SK-N-SH (cell line): ENCODE measurements at regions not wholly inside any gene's neighbourhood (a gene's known extent, or its start where the extent isn't known, plus 50 kb on each side); places are given as distances from the start of the nearest gene placed in this dataset.

ENCODE experiments used
- EP300 ChIP-seq, 2 experiments: IDR thresholded peaks; 2 replicates each; pipeline versions ENCODE4 v1.4.0 to v1.6.1; 2012; ENCODE audit warnings: borderline replicate concordance in 1 of 2, low read depth in 1 of 2, low read length in 1 of 2
- FOSL2 ChIP-seq: IDR thresholded peaks from 2 replicates; pipeline ENCODE4 v1.4.0; 2012; ENCODE audit warnings: low read depth, mild to moderate bottlenecking, moderate library complexity, borderline replicate concordance
- FOXJ3 ChIP-seq: sonication (generic); formaldehyde crosslinking; IDR thresholded peaks from 2 replicates; pipeline ENCODE4 v1.5.1; 2020; ENCODE audit warnings: mild to moderate bottlenecking, missing genetic modification reagents
- GABPA ChIP-seq: IDR thresholded peaks from 2 replicates; pipeline ENCODE4 v1.4.0; 2012; ENCODE audit warnings: low read depth, mild to moderate bottlenecking
- JUND ChIP-seq: IDR thresholded peaks from 2 replicates; pipeline ENCODE4 v1.4.0; 2012
- TF ChIP-seq, protein P1 (sequence below): fragments of 200-600 bp; sonication (generic); IDR thresholded peaks from 2 replicates; pipeline ENCODE4 v1.6.1; 2017; ENCODE audit warnings: antibody characterized with exemption, mild to moderate bottlenecking, moderate library complexity
- TF ChIP-seq, protein P2 (sequence below): IDR thresholded peaks from 2 replicates; pipeline ENCODE4 v1.6.1; 2012; ENCODE audit warnings: mild to moderate bottlenecking, low read depth, low read length, moderate library complexity

DNA sequence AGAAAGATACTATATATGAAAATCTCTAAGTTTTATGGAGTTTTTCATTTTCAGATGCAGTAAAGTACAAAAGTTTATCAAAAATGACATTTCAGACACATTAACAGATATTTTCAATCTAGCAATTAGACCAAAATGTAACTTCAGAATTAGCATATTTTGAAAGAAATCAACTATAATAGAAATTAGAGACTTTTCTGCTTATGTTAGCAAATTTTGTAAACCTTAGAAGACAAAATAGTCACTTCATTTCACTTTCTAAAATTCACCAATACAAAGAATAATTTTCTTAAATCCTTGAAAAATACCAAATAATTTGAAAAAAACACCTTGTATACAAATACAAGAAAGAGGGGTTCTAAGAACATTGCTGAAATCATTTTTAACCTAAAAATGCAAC, 135.8 kb upstream of the FIBIN start:
- TF ChIP-seq, protein P1, sequence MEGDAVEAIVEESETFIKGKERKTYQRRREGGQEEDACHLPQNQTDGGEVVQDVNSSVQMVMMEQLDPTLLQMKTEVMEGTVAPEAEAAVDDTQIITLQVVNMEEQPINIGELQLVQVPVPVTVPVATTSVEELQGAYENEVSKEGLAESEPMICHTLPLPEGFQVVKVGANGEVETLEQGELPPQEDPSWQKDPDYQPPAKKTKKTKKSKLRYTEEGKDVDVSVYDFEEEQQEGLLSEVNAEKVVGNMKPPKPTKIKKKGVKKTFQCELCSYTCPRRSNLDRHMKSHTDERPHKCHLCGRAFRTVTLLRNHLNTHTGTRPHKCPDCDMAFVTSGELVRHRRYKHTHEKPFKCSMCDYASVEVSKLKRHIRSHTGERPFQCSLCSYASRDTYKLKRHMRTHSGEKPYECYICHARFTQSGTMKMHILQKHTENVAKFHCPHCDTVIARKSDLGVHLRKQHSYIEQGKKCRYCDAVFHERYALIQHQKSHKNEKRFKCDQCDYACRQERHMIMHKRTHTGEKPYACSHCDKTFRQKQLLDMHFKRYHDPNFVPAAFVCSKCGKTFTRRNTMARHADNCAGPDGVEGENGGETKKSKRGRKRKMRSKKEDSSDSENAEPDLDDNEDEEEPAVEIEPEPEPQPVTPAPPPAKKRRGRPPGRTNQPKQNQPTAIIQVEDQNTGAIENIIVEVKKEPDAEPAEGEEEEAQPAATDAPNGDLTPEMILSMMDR, result no peak
- TF ChIP-seq EP300 (IDR thresholded peaks at IDR 0.05; ENCODE audit: borderline replicate concordance in 1 of 2, low read depth in 1 of 2, low read length in 1 of 2) (no peak), GABPA (no peak), FOXJ3 (no peak), JUND (no peak), FOSL2 (no peak)
- TF ChIP-seq, protein P2, sequence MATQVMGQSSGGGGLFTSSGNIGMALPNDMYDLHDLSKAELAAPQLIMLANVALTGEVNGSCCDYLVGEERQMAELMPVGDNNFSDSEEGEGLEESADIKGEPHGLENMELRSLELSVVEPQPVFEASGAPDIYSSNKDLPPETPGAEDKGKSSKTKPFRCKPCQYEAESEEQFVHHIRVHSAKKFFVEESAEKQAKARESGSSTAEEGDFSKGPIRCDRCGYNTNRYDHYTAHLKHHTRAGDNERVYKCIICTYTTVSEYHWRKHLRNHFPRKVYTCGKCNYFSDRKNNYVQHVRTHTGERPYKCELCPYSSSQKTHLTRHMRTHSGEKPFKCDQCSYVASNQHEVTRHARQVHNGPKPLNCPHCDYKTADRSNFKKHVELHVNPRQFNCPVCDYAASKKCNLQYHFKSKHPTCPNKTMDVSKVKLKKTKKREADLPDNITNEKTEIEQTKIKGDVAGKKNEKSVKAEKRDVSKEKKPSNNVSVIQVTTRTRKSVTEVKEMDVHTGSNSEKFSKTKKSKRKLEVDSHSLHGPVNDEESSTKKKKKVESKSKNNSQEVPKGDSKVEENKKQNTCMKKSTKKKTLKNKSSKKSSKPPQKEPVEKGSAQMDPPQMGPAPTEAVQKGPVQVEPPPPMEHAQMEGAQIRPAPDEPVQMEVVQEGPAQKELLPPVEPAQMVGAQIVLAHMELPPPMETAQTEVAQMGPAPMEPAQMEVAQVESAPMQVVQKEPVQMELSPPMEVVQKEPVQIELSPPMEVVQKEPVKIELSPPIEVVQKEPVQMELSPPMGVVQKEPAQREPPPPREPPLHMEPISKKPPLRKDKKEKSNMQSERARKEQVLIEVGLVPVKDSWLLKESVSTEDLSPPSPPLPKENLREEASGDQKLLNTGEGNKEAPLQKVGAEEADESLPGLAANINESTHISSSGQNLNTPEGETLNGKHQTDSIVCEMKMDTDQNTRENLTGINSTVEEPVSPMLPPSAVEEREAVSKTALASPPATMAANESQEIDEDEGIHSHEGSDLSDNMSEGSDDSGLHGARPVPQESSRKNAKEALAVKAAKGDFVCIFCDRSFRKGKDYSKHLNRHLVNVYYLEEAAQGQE, result no peak
